GOT3 (cell line): ENCODE measurements at regions not wholly inside any gene's neighbourhood (a gene's known extent, or its start where the extent isn't known, plus 50 kb on each side); places are given as distances from the start of the nearest gene placed in this dataset.

Experiments used
- DNase-seq: peaks from one replicate; lab custom pipeline; 2025; ENCODE audit warnings: mixed read lengths; lab: John Stamatoyannopoulos, UW

- DNase-seq, result no peak
Observed at GRCh38 chr13:39938596-39938995, 283.1 kb downstream of the COG6 start.

GRCh38 chr13:39941236-39941635 lies 285.8 kb downstream of the COG6 start:
- DNase-seq, result no peak

- DNase-seq, result no peak
Observed at GRCh38 chr13:39941911-39942551, 286.6 kb downstream of the COG6 start.

- DNase-seq, result peak; percentile 7
Observed at GRCh38 chr13:39942552-39943273, 287.3 kb downstream of the COG6 start.

GRCh38 chr13:39943711-39944110 lies 288.2 kb downstream of the COG6 start:
- no peak for DNase-seq

- DNase-seq, result no peak
Observed at GRCh38 chr13:39945226-39945625, 289.8 kb downstream of the COG6 start.

- no peak for DNase-seq
Observed at GRCh38 chr13:39946769-39947168, 291.3 kb downstream of the COG6 start.

GRCh38 chr13:39951301-39951700 lies 295.8 kb downstream of the COG6 start:
- DNase-seq, result no peak

- no peak for DNase-seq
Observed at GRCh38 chr13:39952249-39953233, 297.1 kb downstream of the COG6 start.

GRCh38 chr13:39954476-39954875 lies 299.0 kb downstream of the COG6 start:
- no peak for DNase-seq

GRCh38 chr13:39955560-39955959 lies 300.1 kb downstream of the COG6 start:
- no peak for DNase-seq

GRCh38 chr13:39956036-39956435 lies 300.6 kb downstream of the COG6 start:
- DNase-seq, result no peak

GRCh38 chr13:39957868-39958677 lies 302.6 kb downstream of the COG6 start:
- no peak for DNase-seq

- no peak for DNase-seq
Observed at GRCh38 chr13:39959497-39960144, 304.2 kb downstream of the COG6 start.

- no peak for DNase-seq
Observed at GRCh38 chr13:39960191-39960590, 304.7 kb downstream of the COG6 start.

GRCh38 chr13:39961036-39961435 lies 305.6 kb downstream of the COG6 start:
- DNase-seq, result no peak

- DNase-seq, result no peak
Observed at GRCh38 chr13:39963612-39964011, 308.1 kb downstream of the COG6 start.

- DNase-seq, result no peak
Observed at GRCh38 chr13:39965309-39965708, 309.8 kb downstream of the COG6 start.

- DNase-seq, result no peak
Observed at GRCh38 chr13:39967199-39967959, 311.9 kb downstream of the COG6 start.
